Smooth muscle cell (in vitro differentiated cells): ENCODE measurements at regions not wholly inside any gene's neighbourhood (a gene's known extent, or its start where the extent isn't known, plus 50 kb on each side); places are given as distances from the start of the nearest gene placed in this dataset.

ENCODE experiments used
- DNase-seq: peaks from one replicate; lab custom pipeline; 2025; ENCODE audit not compliant: unreplicated experiment; lab: John Stamatoyannopoulos, UW
- H2AFZ ChIP-seq: fragments of 200-600 bp; sonication (generic); 2 replicates; pipeline ENCODE4 v1.6.0; 2016; ENCODE audit warnings: antibody characterized with exemption, low read depth, mild to moderate bottlenecking
- H3F3A ChIP-seq: fragments of 200-600 bp; sonication (generic); 2 replicates; pipeline ENCODE4 v1.6.0; 2017; ENCODE audit warnings: antibody characterized with exemption, low read depth
- H3K27ac ChIP-seq: fragments of 200-600 bp; sonication (generic); 2 replicates; pipeline ENCODE4 v1.5.1; 2016; ENCODE audit warnings: low read depth, mild to moderate bottlenecking
- H3K27me3 ChIP-seq: fragments of 200-600 bp; sonication (generic); 2 replicates; pipeline ENCODE4 v1.6.1; 2016; ENCODE audit warnings: low read depth, mild to moderate bottlenecking
- H3K36me3 ChIP-seq: fragments of 200-600 bp; sonication (generic); 2 replicates; pipeline ENCODE4 v1.5.1; 2016; ENCODE audit warnings: low read depth
- H3K4me1 ChIP-seq: fragments of 200-600 bp; sonication (generic); 2 replicates; pipeline ENCODE4 v1.5.1; 2016; ENCODE audit warnings: low read depth
- H3K4me2 ChIP-seq: fragments of 200-600 bp; sonication (generic); 2 replicates; pipeline ENCODE4 v1.6.0; 2016; ENCODE audit warnings: mild to moderate bottlenecking
- H3K4me3 ChIP-seq: fragments of 200-600 bp; sonication (generic); 2 replicates; pipeline ENCODE4 v1.5.1; 2016; ENCODE audit warnings: mild to moderate bottlenecking
- H3K79me2 ChIP-seq: fragments of 200-600 bp; sonication (generic); 2 replicates; pipeline ENCODE4 v1.6.0; 2016; ENCODE audit warnings: low read depth, mild to moderate bottlenecking
- H3K9ac ChIP-seq: fragments of 200-600 bp; sonication (generic); 2 replicates; pipeline ENCODE4 v1.6.0; 2016; ENCODE audit warnings: low read depth
- H3K9me3 ChIP-seq: fragments of 200-600 bp; sonication (generic); replicated peaks from 2 replicates; pipeline ENCODE4 v1.5.1; 2016; ENCODE audit warnings: low read depth
- H4K20me1 ChIP-seq: fragments of 200-600 bp; sonication (generic); 2 replicates; pipeline ENCODE4 v1.6.0; 2016; ENCODE audit warnings: low read depth
- WGBS: methylation state at CpG from one replicate; pipeline ENCODE4 v1.1.7; 2016; ENCODE audit warnings: low lambda C conversion rate; 5-methylcytosine and 5-hydroxymethylcytosine counted together
- TF ChIP-seq, protein P1 (sequence below): fragments of 200-600 bp; sonication (generic); IDR thresholded peaks from 2 replicates; pipeline ENCODE4 v1.5.1; 2017; ENCODE audit warnings: borderline replicate concordance, mild to moderate bottlenecking, antibody characterized with exemption; ENCODE audit not compliant: insufficient read depth, poor library complexity, severe bottlenecking

DNA sequence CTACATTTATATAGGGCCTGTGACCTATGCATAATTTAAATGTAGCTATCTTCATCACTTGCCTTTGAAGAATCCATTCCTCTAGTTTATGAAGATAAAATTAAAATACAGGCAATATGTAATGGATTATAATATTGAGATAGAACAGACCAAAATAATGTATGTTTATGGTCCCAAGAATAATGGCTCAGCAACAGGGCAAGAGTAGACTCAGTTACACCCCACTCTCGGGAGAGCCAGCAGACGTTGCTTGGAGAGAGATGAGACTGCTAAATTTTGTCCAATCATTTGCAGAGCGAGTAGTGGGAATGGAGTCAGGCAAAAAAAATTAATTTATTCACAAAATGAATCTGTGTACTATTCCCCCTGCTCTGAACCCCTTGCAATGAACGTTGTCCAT, 223.2 kb upstream of the FAT4 start:
- no peaks in the 10 kb centered on the region for H3K4me1 ChIP-seq
- H2AFZ ChIP-seq = peak overlapping the region; percentile 13
- no peak overlapping the region for H3K4me2 ChIP-seq
- no peaks in the 10 kb centered on the region for H3K36me3 ChIP-seq
- H3K27ac ChIP-seq = no peak overlapping the region
- no peaks in the 10 kb centered on the region for H3F3A ChIP-seq
- H4K20me1 ChIP-seq = no peaks in the 10 kb centered on the region
- 74% methylated on average over 4 of the region's 4 CpGs for WGBS
- H3K79me2 ChIP-seq = no peaks in the 10 kb centered on the region
- H3K9ac ChIP-seq = no peak overlapping the region
- no peaks in the 10 kb centered on the region for H3K27me3 ChIP-seq
- H3K4me3 ChIP-seq = no peak overlapping the region
- H3K9me3 ChIP-seq = no peaks in the 10 kb centered on the region
- TF ChIP-seq, protein P1, sequence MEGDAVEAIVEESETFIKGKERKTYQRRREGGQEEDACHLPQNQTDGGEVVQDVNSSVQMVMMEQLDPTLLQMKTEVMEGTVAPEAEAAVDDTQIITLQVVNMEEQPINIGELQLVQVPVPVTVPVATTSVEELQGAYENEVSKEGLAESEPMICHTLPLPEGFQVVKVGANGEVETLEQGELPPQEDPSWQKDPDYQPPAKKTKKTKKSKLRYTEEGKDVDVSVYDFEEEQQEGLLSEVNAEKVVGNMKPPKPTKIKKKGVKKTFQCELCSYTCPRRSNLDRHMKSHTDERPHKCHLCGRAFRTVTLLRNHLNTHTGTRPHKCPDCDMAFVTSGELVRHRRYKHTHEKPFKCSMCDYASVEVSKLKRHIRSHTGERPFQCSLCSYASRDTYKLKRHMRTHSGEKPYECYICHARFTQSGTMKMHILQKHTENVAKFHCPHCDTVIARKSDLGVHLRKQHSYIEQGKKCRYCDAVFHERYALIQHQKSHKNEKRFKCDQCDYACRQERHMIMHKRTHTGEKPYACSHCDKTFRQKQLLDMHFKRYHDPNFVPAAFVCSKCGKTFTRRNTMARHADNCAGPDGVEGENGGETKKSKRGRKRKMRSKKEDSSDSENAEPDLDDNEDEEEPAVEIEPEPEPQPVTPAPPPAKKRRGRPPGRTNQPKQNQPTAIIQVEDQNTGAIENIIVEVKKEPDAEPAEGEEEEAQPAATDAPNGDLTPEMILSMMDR = no peak
- no peak for DNase-seq

DNA sequence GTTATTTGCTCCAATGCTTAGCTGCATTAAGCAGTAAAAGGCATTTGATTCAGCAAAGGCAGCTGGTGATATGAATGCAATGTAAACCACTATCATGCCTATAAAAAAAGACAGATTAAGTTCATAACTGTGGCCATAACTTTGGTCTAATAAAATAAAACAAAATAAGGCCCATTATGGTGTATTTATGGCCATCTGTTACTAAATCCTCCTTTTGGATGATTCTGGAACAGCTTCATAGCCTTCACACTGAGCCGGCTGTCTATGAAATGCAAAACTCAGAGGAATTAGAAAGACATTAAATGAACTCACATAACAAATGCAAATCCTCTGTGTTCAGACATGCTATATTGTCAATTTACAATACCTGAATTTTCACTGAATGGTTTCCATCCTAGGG, 223.7 kb upstream of the FAT4 start:
- Histone ChIP-seq H3K4me3 (no peak overlapping the region), H3K9ac (no peak overlapping the region), H3K4me2 (no peak overlapping the region), H3K4me1 (no peaks in the 10 kb centered on the region), H3F3A (no peaks in the 10 kb centered on the region), H3K79me2 (no peaks in the 10 kb centered on the region), H4K20me1 (no peaks in the 10 kb centered on the region), H2AFZ (peak overlapping the region; percentile 13), H3K27ac (no peak overlapping the region), H3K9me3 (no peaks in the 10 kb centered on the region), H3K36me3 (no peaks in the 10 kb centered on the region), H3K27me3 (no peaks in the 10 kb centered on the region)
- 44% methylated on average over 1 of the region's 1 CpG for WGBS
- DNase-seq = no peak
- TF ChIP-seq, protein P1 = no peak

DNA sequence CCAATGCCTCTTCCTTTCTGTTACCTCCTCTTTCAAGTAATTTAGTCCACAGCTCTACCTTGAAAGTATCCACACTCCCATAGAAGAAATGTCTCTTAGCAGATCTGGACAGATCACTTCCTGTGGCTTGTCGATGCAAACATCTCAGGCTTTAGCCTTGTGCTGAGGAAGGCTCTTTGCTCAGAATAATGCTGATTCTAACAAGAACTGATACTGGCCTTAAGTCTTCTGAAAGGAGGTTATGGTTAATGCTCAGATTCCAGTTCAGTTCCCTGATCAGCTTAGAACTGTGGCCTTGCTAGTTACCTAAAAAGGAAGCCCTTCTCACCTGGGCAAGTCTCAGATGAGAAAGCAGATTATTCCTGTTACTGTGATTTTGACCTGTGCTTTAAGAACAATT, 230.1 kb upstream of the FAT4 start:
- Histone ChIP-seq H3K27me3 (no peaks in the 10 kb centered on the region), H3K27ac (no peak overlapping the region), H3K9ac (no peak overlapping the region), H3F3A (no peaks in the 10 kb centered on the region), H3K4me2 (no peak overlapping the region), H3K79me2 (no peaks in the 10 kb centered on the region), H3K36me3 (no peaks in the 10 kb centered on the region), H3K4me1 (no peaks in the 10 kb centered on the region), H2AFZ (no peak overlapping the region), H3K4me3 (no peak overlapping the region), H3K9me3 (no peaks in the 10 kb centered on the region), H4K20me1 (no peaks in the 10 kb centered on the region)
- TF ChIP-seq, protein P1 = no peak
- WGBS = 67% methylated on average over 1 of the region's 1 CpG
- no peak for DNase-seq

DNA sequence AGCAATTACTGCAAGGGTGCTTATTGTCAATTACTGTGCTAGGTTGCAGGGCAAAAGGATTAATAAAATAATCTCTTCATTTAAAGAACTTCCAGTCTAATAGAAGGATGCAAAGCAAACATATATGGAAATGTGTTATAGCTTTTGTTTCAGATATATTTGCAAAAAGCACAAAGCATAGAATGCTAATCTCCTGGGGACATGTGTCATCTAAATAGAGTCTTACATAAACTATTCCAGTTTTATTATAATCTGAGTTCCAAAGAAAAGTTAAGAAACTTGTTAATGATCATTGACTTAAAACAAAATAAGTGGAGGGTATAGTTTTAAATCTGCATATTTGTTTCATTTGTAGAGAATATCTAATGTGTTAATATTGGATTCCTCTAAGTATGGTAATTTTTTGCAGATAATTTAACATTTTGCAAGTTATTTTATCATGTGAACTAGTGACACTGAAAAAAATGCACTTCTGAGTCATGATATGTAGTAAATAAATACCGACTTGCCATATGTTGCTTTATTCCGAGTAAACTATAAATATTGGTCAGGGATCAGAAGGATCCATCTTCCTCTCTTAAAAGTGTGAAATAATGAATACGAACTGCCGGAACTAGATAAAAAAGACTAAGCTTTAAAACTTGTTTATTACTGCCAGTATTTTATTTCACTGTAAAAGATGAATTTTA, 231.9 kb upstream of the FAT4 start:
- Histone ChIP-seq H4K20me1 (no peaks in the 10 kb centered on the region), H3K4me2 (no peak overlapping the region), H3K27me3 (no peaks in the 10 kb centered on the region), H3F3A (no peaks in the 10 kb centered on the region), H2AFZ (no peak overlapping the region), H3K4me3 (no peak overlapping the region), H3K4me1 (no peaks in the 10 kb centered on the region), H3K36me3 (no peaks in the 10 kb centered on the region), H3K27ac (no peak overlapping the region), H3K9ac (no peak overlapping the region), H3K9me3 (no peaks in the 10 kb centered on the region), H3K79me2 (no peaks in the 10 kb centered on the region)
- WGBS = 78% methylated on average over 4 of the region's 4 CpGs
- no peak for DNase-seq
- TF ChIP-seq, protein P1 = no peak
